K562 (cell line): ENCODE measurements at regions not wholly inside any gene's neighbourhood (a gene's known extent, or its start where the extent isn't known, plus 50 kb on each side); places are given as distances from the start of the nearest gene placed in this dataset.
"Not testable (repeated sequence)": the region's sequence is repeated elsewhere in the genome, so short reads cannot be mapped to it uniquely, and the experiment has no call there.

Experiments used
- ATAC-seq: fragments of 200-7000 bp; cut with Tn5 transposase; 3 replicates; pipeline ENCODE4 v1.9.1; 2020; ENCODE audit warnings: moderate library complexity
- BruUV-seq: library from RNA; stranded (reverse); fragments of 400-500 nt; replicated peaks from 2 replicates; lab custom pipeline; 2021; lab: Mats Ljungman, UMichigan
- CTCF ChIA-PET: fragments of 300-600 bp; formaldehyde crosslinking; extraction: SDS; loops from one replicate; lab custom pipeline; 2021; ENCODE audit warnings: low intra/inter-chr PET ratio; lab: Yijun Ruan, JAX
- POLR2A ChIA-PET: fragments of 300-600, 350-650 bp; sonication (Branson Sonifier 250); formaldehyde crosslinking; extraction: SDS; loops from one replicate; lab custom pipeline; 2021; ENCODE audit warnings: antibody characterized with exemption, inconsistent platforms; lab: Yijun Ruan, JAX
- DNase-seq, 4 experiments: peaks; one replicate each; pipeline versions ENCODE4 v3.0.0 to v3.0.0-alpha.2; 2011 to 2018; ENCODE audit warnings: low spot score in 3 of 4, mixed read lengths in 3 of 4; ENCODE audit errors: extremely low read depth in 1 of 4
- FAIRE-seq: peaks from 2 replicates; lab custom pipeline; 2011; peaks lifted over from hg19 to GRCh38; lab: Jason Lieb, UNC
- H2AFZ ChIP-seq: 2 replicates; pipeline ENCODE4 v1.6.0; 2011; ENCODE audit warnings: low read depth, low read length, control low read depth, inconsistent platforms
- H3K27ac ChIP-seq: fragments of 200-600 bp; 3 replicates; pipeline ENCODE4 v1.8.0; 2011; ENCODE audit warnings: low read depth, mild to moderate bottlenecking, control low read depth, inconsistent platforms, low read length, moderate library complexity, mixed read lengths; ENCODE audit errors: extremely low read depth
- H3K27me3 ChIP-seq, 2 experiments: fragments of 300-600 bp in 1 of 2; 2 replicates in 1 of 2; 3 replicates in 1 of 2; pipeline versions ENCODE4 v1.6.0 to v1.8.0; 2011; ENCODE audit warnings: inconsistent platforms in 2 of 2, low read length in 2 of 2, mild to moderate bottlenecking in 1 of 2, mixed read lengths in 1 of 2, moderate library complexity in 1 of 2; ENCODE audit not compliant: control insufficient read depth in 2 of 2, insufficient read depth in 2 of 2
- H3K36me3 ChIP-seq: fragments of 300-600 bp; 3 replicates; pipeline ENCODE4 v1.8.0; 2011; ENCODE audit warnings: mild to moderate bottlenecking, low read length, inconsistent platforms; ENCODE audit not compliant: control insufficient read depth, insufficient read depth
- H3K4me1 ChIP-seq, 2 experiments: fragments of 200-600 bp in 1 of 2; replicated peaks in 1 of 2; 2 replicates in 1 of 2; 3 replicates in 1 of 2; pipeline versions ENCODE4 v1.5.1 to v1.8.0; 2011; ENCODE audit warnings: inconsistent platforms in 2 of 2, low read length in 2 of 2, mild to moderate bottlenecking in 1 of 2, mixed read lengths in 1 of 2, moderate library complexity in 1 of 2; ENCODE audit not compliant: control insufficient read depth in 2 of 2, insufficient read depth in 2 of 2
- H3K4me2 ChIP-seq: 2 replicates; pipeline ENCODE4 v1.6.1; 2011; ENCODE audit warnings: low read length, control low read depth, inconsistent platforms, mixed read lengths; ENCODE audit not compliant: insufficient read depth
- H3K4me3 ChIP-seq: fragments of 200-600 bp; sonication (generic), shearing (Covaris generic); 2 replicates; pipeline ENCODE4 v1.5.1; 2016; ENCODE audit warnings: control low read depth, inconsistent platforms
- H3K79me2 ChIP-seq: fragments of 200-600 bp; 3 replicates; pipeline ENCODE4 v1.8.0; 2011; ENCODE audit warnings: low read length, inconsistent platforms; ENCODE audit not compliant: control insufficient read depth, insufficient read depth
- H3K9ac ChIP-seq, 2 experiments: 2 replicates each; pipeline versions ENCODE4 v1.6.0 to v1.6.1; 2011; ENCODE audit warnings: low read depth in 2 of 2, low read length in 2 of 2, control low read depth in 1 of 2, inconsistent platforms in 1 of 2, mild to moderate bottlenecking in 1 of 2, mixed read lengths in 1 of 2; ENCODE audit not compliant: insufficient read depth in 1 of 2
- H3K9me1 ChIP-seq: one replicate; pipeline ENCODE4 v1.6.0; 2011; ENCODE audit warnings: inconsistent platforms, mild to moderate bottlenecking, low read length, moderate library complexity; ENCODE audit not compliant: control insufficient read depth, insufficient read depth
- H3K9me3 ChIP-seq: replicated peaks from 2 replicates; pipeline ENCODE4 v1.5.1; 2011; ENCODE audit warnings: low read depth, low read length, inconsistent platforms; ENCODE audit not compliant: control insufficient read depth, insufficient read depth
- H4K20me1 ChIP-seq: replicated peaks from 2 replicates; pipeline ENCODE4 v1.6.1; 2011; ENCODE audit warnings: low read length, inconsistent platforms, mixed read lengths; ENCODE audit not compliant: control insufficient read depth, insufficient read depth
- WGBS: fragments of 100-300 bp; shearing (Covaris generic); methylation state at CpG from one replicate; pipeline ENCODE4 v1.1.6; 2016; ENCODE audit warnings: low coverage, mixed read lengths; ENCODE audit not compliant: insufficient coverage; ENCODE audit errors: missing lambda C conversion rate; 5-methylcytosine and 5-hydroxymethylcytosine counted together
- in situ Hi-C: fragments of 300-500 bp; cut with MboI; formaldehyde crosslinking; loops from 4 replicates; pipeline ENCODE4 v1.15.0; 2018; ENCODE audit warnings: inconsistent platforms, mixed read lengths
- intact Hi-C: fragments of 100-400 bp; cut with micrococcal nuclease; formaldehyde crosslinking; loops from 2 replicates; pipeline ENCODE4 v1.14.2; 2022

DNA sequence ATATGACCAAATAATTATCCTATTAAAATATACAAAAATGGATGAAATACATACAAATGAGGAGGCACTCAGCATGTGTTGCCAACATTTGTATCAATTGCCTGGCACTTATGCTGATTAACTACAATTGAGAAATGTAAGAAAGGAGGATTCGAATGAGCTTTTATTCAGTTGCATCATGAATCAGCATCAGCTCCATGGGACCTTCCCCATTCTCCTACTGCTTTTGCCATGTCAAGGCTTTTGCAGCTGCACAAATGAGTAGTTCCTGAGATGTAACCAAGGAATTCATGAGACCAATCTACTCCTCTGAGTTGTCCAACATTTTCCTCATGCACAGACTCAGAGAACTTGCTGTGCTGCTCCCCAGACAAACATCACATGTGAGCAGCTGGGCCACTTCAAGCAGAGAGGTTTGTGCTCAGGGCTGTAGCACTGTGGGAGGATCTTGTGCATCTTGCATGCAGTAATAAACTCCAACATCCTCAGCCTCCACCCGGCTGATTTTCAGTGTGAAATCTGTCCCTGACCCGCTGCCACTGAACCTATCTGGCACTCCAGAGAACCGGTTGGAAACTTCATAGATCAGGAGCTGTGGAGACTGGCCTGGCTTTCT lies 504.3 kb downstream of the RPIA start:
- POLR2A ChIA-PET, H3K4me2 ChIP-seq: not testable (repeated sequence)
- WGBS = 0% methylated on average over 1 of the region's 4 CpGs

GRCh38 chr2:89196719-89197118 lies 505.2 kb downstream of the RPIA start:
- POLR2A ChIA-PET, FAIRE-seq, ATAC-seq, BruUV-seq, H3K79me2 ChIP-seq, H3K9me1 ChIP-seq, H3K9me3 ChIP-seq, DNase-seq, H3K36me3 ChIP-seq, in situ Hi-C loops, intact Hi-C loops, CTCF ChIA-PET, H3K9ac ChIP-seq, H3K4me3 ChIP-seq, H4K20me1 ChIP-seq, H3K4me1 ChIP-seq, H2AFZ ChIP-seq, H3K27me3 ChIP-seq, H3K4me2 ChIP-seq, H3K27ac ChIP-seq: not testable (repeated sequence)
- WGBS = no CpG with 5 or more reads among the region's 3 CpGs

More for the DNA sequence above, 504.3 kb downstream of the RPIA start:
- ATAC-seq, H3K9me3 ChIP-seq, H4K20me1 ChIP-seq, H3K27me3 ChIP-seq, FAIRE-seq, BruUV-seq, H3K9me1 ChIP-seq, H3K27ac ChIP-seq, H3K4me3 ChIP-seq, intact Hi-C loops, H3K79me2 ChIP-seq, H2AFZ ChIP-seq, H3K36me3 ChIP-seq, in situ Hi-C loops, DNase-seq, H3K4me1 ChIP-seq, CTCF ChIA-PET, H3K9ac ChIP-seq: not testable (repeated sequence)

GRCh38 chr2:89198026-89198425 lies 506.6 kb downstream of the RPIA start:
- H4K20me1 ChIP-seq, DNase-seq, H3K4me1 ChIP-seq, POLR2A ChIA-PET, H3K27ac ChIP-seq, in situ Hi-C loops, H3K9ac ChIP-seq, H3K4me2 ChIP-seq, CTCF ChIA-PET, H3K27me3 ChIP-seq, FAIRE-seq, intact Hi-C loops, H3K4me3 ChIP-seq, H3K36me3 ChIP-seq, BruUV-seq, H3K9me1 ChIP-seq, H2AFZ ChIP-seq, H3K79me2 ChIP-seq, ATAC-seq, H3K9me3 ChIP-seq: not testable (repeated sequence)
- WGBS = 0% methylated on average over 4 of the region's 7 CpGs

DNA sequence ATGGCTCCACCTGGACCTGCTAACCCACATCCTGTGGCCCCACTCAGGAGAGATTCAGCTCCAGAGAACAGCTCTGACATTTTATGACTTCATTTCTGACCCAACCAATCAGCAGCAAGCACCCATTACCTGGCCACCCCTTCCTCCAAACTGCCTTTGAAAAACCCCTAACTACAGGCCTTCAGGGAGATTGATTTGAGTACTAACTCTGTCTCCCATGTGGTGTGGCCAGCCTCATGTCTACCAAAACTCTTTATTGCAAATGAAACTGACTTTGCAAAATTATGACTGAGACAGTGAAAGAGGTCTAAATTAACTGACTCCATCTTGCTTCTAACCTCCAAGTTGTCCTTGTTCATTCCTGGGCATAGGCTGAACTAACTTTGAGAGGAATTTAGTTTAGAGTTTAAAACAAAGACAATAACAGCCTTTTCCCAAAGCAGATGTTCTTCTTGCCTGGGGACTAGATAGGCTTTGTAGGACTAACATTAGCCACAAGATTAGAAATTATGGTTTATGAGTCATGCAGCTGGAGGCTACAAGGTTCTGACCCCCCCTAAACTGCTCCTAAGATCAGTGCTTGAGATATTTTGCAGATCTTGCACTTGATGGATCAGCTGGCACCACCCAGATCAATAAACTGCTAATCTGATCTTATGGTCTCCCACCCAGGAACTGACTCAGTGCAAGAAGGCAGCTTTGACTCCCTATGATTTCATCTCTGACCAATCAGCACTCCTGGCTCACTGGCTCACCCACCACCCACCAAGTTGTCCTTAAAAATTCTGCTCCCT lies 508.2 kb downstream of the RPIA start:
- intact Hi-C loops, H3K4me3 ChIP-seq, H3K4me2 ChIP-seq, DNase-seq, H3K9ac ChIP-seq, ATAC-seq, FAIRE-seq, H3K9me1 ChIP-seq, H3K27ac ChIP-seq, H3K27me3 ChIP-seq, H3K9me3 ChIP-seq, H3K79me2 ChIP-seq, BruUV-seq, in situ Hi-C loops, CTCF ChIA-PET, H3K4me1 ChIP-seq, H2AFZ ChIP-seq, H3K36me3 ChIP-seq, POLR2A ChIA-PET, H4K20me1 ChIP-seq: not testable (repeated sequence)
